Jurkat, Clone E6-1 (cell line): ENCODE measurements at regions not wholly inside any gene's neighbourhood (a gene's known extent, or its start where the extent isn't known, plus 50 kb on each side); places are given as distances from the start of the nearest gene placed in this dataset.
"Not testable (repeated sequence)": the region's sequence is repeated elsewhere in the genome, so short reads cannot be mapped to it uniquely, and the experiment has no call there.

Source experiments
- DNase-seq: peaks from one replicate; pipeline ENCODE4 v3.0.0-alpha.2; 2011; ENCODE audit warnings: low read depth, low spot score
- H3K4me3 ChIP-seq: 2 replicates; pipeline ENCODE4 v1.5.1; 2011; ENCODE audit warnings: mild to moderate bottlenecking, low read length, control low read depth, moderate library complexity

GRCh38 chr4:81326581-81326980 is 111.6 kb upstream of the PRKG2 start:
- DNase-seq, result no peak
- H3K4me3 ChIP-seq, result no peak overlapping the region

GRCh38 chr4:81324594-81324993 is 109.6 kb upstream of the PRKG2 start:
- not testable (repeated sequence) for DNase-seq, H3K4me3 ChIP-seq

DNA sequence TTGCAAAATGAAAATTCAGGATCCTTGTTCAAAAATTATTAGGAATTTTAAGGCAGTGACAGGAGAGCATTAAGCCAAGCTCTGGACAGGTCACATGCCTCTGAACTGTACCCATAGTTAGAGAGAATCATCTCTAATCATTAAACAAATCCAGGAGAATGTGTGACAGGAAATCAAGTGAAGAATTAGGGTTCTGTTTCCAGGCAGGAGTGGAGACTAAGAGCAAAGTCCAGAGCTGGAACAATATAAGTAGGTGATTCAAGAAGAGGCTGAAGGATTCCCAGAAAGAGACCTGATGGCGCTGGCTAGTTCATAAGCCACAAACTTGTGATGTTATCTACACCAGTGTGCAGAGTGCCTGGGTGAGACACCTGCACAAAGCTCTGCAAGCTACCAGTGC is 104.6 kb upstream of the PRKG2 start:
- no peak overlapping the region for H3K4me3 ChIP-seq
- no peak for DNase-seq

- DNase-seq, result no peak
- H3K4me3 ChIP-seq, result no peak overlapping the region
Measured at GRCh38 chr4:81314897-81315470, 100.0 kb upstream of the PRKG2 start.

GRCh38 chr4:81314196-81314896 is 99.3 kb upstream of the PRKG2 start:
- H3K4me3 ChIP-seq, result no peak overlapping the region
- DNase-seq, result no peak

DNA sequence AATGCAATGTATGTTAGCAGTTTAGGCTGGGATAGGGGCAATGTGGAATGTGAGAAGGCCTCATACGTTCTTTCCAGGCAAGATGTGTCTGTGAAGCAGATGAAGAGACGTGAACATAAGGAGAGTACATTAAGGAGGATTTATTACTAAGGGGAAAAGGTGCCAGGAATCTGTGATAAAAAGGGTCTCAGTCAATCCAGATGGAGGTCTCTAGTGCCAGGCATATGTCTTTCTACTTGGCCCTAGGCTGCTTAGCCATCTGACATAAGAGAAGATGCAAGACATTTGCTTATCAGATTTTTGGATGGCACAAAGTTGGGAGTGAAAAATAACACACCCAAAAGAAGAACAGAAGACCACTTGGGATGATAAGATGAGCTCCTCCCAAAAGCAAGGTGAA is 93.0 kb upstream of the PRKG2 start:
- no peak overlapping the region for H3K4me3 ChIP-seq
- no peak for DNase-seq

GRCh38 chr4:81304871-81305270 is 89.8 kb upstream of the PRKG2 start:
- DNase-seq, result no peak
- no peak overlapping the region for H3K4me3 ChIP-seq

DNA sequence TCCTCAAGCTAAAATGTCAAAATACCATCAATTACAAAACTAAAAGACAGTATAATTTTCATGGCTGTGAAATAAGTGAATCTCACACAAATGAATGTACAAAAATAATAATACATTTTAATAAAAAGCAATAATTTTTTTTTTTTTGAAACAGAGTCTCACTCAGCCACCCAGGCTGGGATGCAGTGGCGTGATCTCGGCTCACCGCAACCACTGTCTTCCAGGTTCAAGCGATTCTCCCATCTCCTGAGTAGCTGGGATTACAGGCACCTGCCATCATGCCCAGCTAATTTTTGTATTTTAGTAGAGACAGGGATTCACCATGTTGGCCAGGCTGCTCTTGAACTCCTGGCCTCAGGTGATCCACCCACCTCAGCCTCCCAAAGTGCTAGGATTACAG is 85.3 kb upstream of the PRKG2 start:
- DNase-seq, H3K4me3 ChIP-seq: not testable (repeated sequence)

DNA sequence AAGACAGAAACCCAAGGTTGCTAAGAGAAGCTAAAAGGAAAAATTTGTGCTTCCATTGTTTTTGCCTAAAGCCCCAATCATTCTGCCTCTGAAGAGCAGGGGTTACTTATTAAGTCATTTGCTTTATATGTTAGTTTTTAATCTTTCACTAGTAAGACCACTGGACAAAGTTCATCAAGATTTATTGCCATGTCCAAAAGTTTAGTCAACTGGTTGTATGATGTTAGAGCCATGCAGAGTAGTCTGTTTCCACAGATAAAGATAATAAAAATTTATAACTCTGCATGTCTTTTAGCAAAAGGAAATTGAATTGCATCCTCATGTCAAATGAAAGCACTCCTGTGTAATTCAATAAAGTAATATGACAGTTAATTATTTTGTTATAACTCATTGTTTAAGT is 75.8 kb upstream of the PRKG2 start:
- no peak for DNase-seq

GRCh38 chr4:81287101-81287500 is 72.1 kb upstream of the PRKG2 start:
- DNase-seq, result no peak
- no peak overlapping the region for H3K4me3 ChIP-seq

More for the DNA sequence above, 75.8 kb upstream of the PRKG2 start:
- H3K4me3 ChIP-seq, result no peak overlapping the region

DNA sequence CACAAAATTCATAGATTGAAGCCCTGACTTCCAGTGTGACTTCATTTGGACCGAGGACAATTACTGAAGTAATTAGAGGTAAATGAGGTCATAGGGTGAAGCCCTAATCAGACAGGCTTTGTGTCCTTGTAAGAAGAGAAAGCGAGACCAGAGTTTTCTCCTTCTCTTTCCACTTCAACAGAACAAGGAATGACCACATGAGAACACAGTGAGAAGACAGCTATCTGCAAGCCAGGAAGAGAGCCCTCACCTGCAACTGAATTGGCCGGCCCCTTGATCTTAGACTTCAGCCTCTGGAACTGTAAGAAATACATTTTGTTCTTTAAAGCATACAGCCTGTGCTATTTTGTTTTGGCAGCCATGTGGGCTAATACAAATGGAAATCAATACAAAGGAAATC is 67.1 kb upstream of the PRKG2 start:
- H3K4me3 ChIP-seq, result no peak overlapping the region
- no peak for DNase-seq

DNA sequence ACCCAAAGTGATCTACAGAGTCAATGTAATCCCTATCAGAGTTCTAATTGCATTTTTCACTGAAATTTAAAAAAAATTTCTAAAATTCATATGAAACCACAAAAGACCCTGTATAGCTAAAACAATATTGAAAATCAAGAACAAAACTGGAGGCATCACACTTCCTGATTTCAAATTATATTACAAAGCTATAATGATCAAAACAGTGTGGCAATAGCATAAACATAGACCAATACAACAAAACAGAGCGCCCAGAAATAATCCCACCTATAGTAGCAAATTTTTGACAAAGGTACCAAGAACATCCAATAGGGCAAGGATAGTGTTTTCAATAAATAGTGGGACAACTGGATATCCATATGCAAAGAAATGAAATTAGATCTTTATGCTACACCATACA is 59.4 kb upstream of the PRKG2 start:
- no peak for DNase-seq
- no peak overlapping the region for H3K4me3 ChIP-seq

- no peak for DNase-seq
- H3K4me3 ChIP-seq, result no peak overlapping the region
Measured at GRCh38 chr4:81272671-81273070, 57.6 kb upstream of the PRKG2 start.
